Thyroid gland (tissue), 4 donors: ENCODE measurements at regions not wholly inside any gene's neighbourhood (a gene's known extent, or its start where the extent isn't known, plus 50 kb on each side); places are given as distances from the start of the nearest gene placed in this dataset.
"Not testable (repeated sequence)": the region's sequence is repeated elsewhere in the genome, so short reads cannot be mapped to it uniquely, and the experiment has no call there.

Experiments
- DNase-seq, 2 donors: peaks; one replicate each; pipeline ENCODE4 v3.0.0-alpha.2; 2019
- H3K27ac ChIP-seq, 3 donors: fragments of 200-600 bp; sonication (generic); 1 replicate in 2 of 3; 2 replicates in 1 of 3; pipeline ENCODE4 v1.5.1; 2016 to 2019; ENCODE audit warnings: mild to moderate bottlenecking in 1 of 3, moderate library complexity in 1 of 3
- H3K27me3 ChIP-seq: fragments of 200-600 bp; sonication (generic); one replicate; pipeline ENCODE4 v1.5.1; 2019
- H3K36me3 ChIP-seq, 2 donors: fragments of 200-600 bp; sonication (generic); one replicate each; pipeline ENCODE4 v1.5.1; 2016 to 2019
- H3K4me1 ChIP-seq, 2 donors: fragments of 200-600 bp; sonication (generic); one replicate each; pipeline ENCODE4 v1.5.1; 2017 to 2019
- H3K4me3 ChIP-seq, 3 donors: fragments of 200-600 bp; sonication (generic); replicated peaks in 1 of 3; 1 replicate in 2 of 3; 2 replicates in 1 of 3; pipeline ENCODE4 v1.5.1; 2016; ENCODE audit warnings: mild to moderate bottlenecking in 1 of 3
- H3K9me3 ChIP-seq: fragments of 200-600 bp; sonication (generic); one replicate; pipeline ENCODE4 v1.5.1; 2017
- CTCF ChIP-seq, 6 experiments: fragments of 200-600 bp in 3 of 6; fragments of 450-650 bp in 3 of 6; sonication (generic) in 3 of 6; IDR thresholded peaks; one replicate each; pipeline ENCODE4 v1.5.1; 2016 to 2019; ENCODE audit warnings: antibody characterized with exemption in 6 of 6, mild to moderate bottlenecking in 2 of 6, inconsistent platforms in 1 of 6, moderate library complexity in 1 of 6
- POLR2A ChIP-seq, 2 donors: fragments of 450-650 bp; IDR thresholded peaks; one replicate each; pipeline ENCODE4 v1.6.1; 2017; ENCODE audit warnings: antibody characterized with exemption in 2 of 2, mild to moderate bottlenecking in 2 of 2, moderate library complexity in 1 of 2
- WGBS, 2 donors: methylation state at CpG; one replicate each; pipeline ENCODE4 v1.1.5; 2017; 5-methylcytosine and 5-hydroxymethylcytosine counted together
- intact Hi-C: fragments of 100-400 bp; cut with DNase I; formaldehyde crosslinking; loops from one replicate; pipeline ENCODE4 v1.15.1; 2023

- TF ChIP-seq POLR2A (IDR thresholded peaks at IDR 0.05) (no peak), CTCF (IDR thresholded peaks at IDR 0.05) (no peak)
- DNase-seq = no peak
- Histone ChIP-seq H3K4me1 (no peaks in the 10 kb centered on the region), H3K27me3 (no peaks in the 10 kb centered on the region), H3K4me3 (no peak overlapping the region), H3K9me3 (no peaks in the 10 kb centered on the region), H3K27ac (no peak overlapping the region), H3K36me3 (no peaks in the 10 kb centered on the region)
- intact Hi-C loops = no loop called here
- 74 to 76% methylated on average over 3 of the region's 3 CpGs for WGBS, 2 donors
Observed at GRCh38 chr4:124459196-124459940, 253.2 kb downstream of the ANKRD50 start.

GRCh38 chr4:124459941-124460310, 252.6 kb downstream of the ANKRD50 start:
- Histone ChIP-seq H3K9me3 (no peaks in the 10 kb centered on the region), H3K27me3 (no peaks in the 10 kb centered on the region), H3K27ac (no peak overlapping the region), H3K4me3 (no peak overlapping the region), H3K36me3 (no peaks in the 10 kb centered on the region), H3K4me1 (no peaks in the 10 kb centered on the region)
- 44 to 45% methylated on average over 5 of the region's 5 CpGs for WGBS, 2 donors
- no peak for DNase-seq
- intact Hi-C loops = no loop called here
- TF ChIP-seq CTCF (IDR thresholded peaks at IDR 0.05) = no peak
- TF ChIP-seq POLR2A (IDR thresholded peaks at IDR 0.05) = no peak

- H3K36me3 ChIP-seq, DNase-seq, H3K27ac ChIP-seq, intact Hi-C loops, H3K4me3 ChIP-seq, H3K9me3 ChIP-seq, H3K4me1 ChIP-seq, H3K27me3 ChIP-seq: not testable (repeated sequence)
- WGBS, 2 donors = 87 to 97% methylated on average over 7 of the region's 7 CpGs
Observed at GRCh38 chr4:124461592-124461991, 250.9 kb downstream of the ANKRD50 start.

GRCh38 chr4:124462954-124463828, 249.3 kb downstream of the ANKRD50 start:
- 91 to 94% methylated on average over 16 to 18 of the region's 18 CpGs for WGBS, 2 donors
- intact Hi-C loops = no loop called here
- no peaks in the 10 kb centered on the region for H3K27me3 ChIP-seq
- no peak overlapping the region for H3K4me3 ChIP-seq
- H3K9me3 ChIP-seq = no peaks in the 10 kb centered on the region
- H3K27ac ChIP-seq = no peak overlapping the region
- no peak for DNase-seq
- TF ChIP-seq POLR2A (IDR thresholded peaks at IDR 0.05) (no peak), CTCF (IDR thresholded peaks at IDR 0.05) (no peak)
- peaks cover 0 to 9% of the 10 kb centered on the region in 2 donors for H3K4me1 ChIP-seq
- H3K36me3 ChIP-seq = no peaks in the 10 kb centered on the region

GRCh38 chr4:124464836-124465235, 247.7 kb downstream of the ANKRD50 start:
- Histone ChIP-seq H3K27ac (no peak overlapping the region), H3K4me1 (peaks cover 0 to 10% of the 10 kb centered on the region in 2 donors), H3K4me3 (no peak overlapping the region), H3K9me3 (no peaks in the 10 kb centered on the region), H3K27me3 (no peaks in the 10 kb centered on the region), H3K36me3 (no peaks in the 10 kb centered on the region)
- intact Hi-C loops = no loop called here
- 95 to 96% methylated on average over 1 of the region's 1 CpG for WGBS, 2 donors
- TF ChIP-seq POLR2A (IDR thresholded peaks at IDR 0.05) = no peak
- TF ChIP-seq CTCF (IDR thresholded peaks at IDR 0.05) = no peak
- DNase-seq = no peak
